Naive thymus-derived CD4-positive, alpha-beta T cell (primary cell): ENCODE measurements at regions not wholly inside any gene's neighbourhood (a gene's known extent, or its start where the extent isn't known, plus 50 kb on each side); places are given as distances from the start of the nearest gene placed in this dataset.

ENCODE experiments used
- ATAC-seq: fragments of 150-1000 bp; cut with Tn5 transposase; 2 replicates; pipeline ENCODE4 v1.10.0; 2021; ENCODE audit warnings: mild to moderate bottlenecking, moderate library complexity
- CTCF ChIA-PET: fragments of 350-600 bp; sonication (Branson Sonifier 250); formaldehyde crosslinking; loops from one replicate; lab custom pipeline; 2021; ENCODE audit warnings: antibody characterized with exemption; lab: Charles Lee
- POLR2A ChIA-PET: fragments of 350-600 bp; sonication (Branson Sonifier 250); formaldehyde crosslinking; loops from one replicate; lab custom pipeline; 2021; ENCODE audit warnings: antibody characterized with exemption, inconsistent platforms; lab: Charles Lee
- DNase-seq, 9 donors: peaks; one replicate each; pipeline versions ENCODE4 v3.0.0 to v3.0.0-alpha.2; 2020 to 2022; ENCODE audit warnings: mixed read lengths in 1 of 9
- H3K27ac ChIP-seq: one replicate; pipeline ENCODE4 v1.7.0; 2013; ENCODE audit warnings: mild to moderate bottlenecking, low read depth, low read length, moderate library complexity
- H3K27me3 ChIP-seq, 2 donors: one replicate each; pipeline ENCODE4 v1.7.0; 2013; ENCODE audit warnings: low read length in 2 of 2, mild to moderate bottlenecking in 2 of 2, moderate library complexity in 2 of 2; ENCODE audit not compliant: control insufficient read depth in 2 of 2, insufficient read depth in 2 of 2
- H3K36me3 ChIP-seq, 3 experiments: 1 replicate in 2 of 3; 2 replicates in 1 of 3; pipeline ENCODE4 v1.7.0; 2013; ENCODE audit warnings: low read length in 3 of 3, mild to moderate bottlenecking in 3 of 3, moderate library complexity in 1 of 3; ENCODE audit not compliant: insufficient read depth in 3 of 3, control insufficient read depth in 2 of 3
- H3K4me1 ChIP-seq, 2 donors: one replicate each; pipeline ENCODE4 v1.7.0; 2013; ENCODE audit warnings: low read length in 2 of 2, mild to moderate bottlenecking in 2 of 2, moderate library complexity in 1 of 2; ENCODE audit not compliant: control insufficient read depth in 2 of 2, insufficient read depth in 2 of 2
- H3K4me3 ChIP-seq: 2 replicates; pipeline ENCODE4 v1.7.0; 2013; ENCODE audit warnings: mild to moderate bottlenecking, low read length
- H3K9me3 ChIP-seq, 3 experiments: 1 replicate in 2 of 3; 2 replicates in 1 of 3; pipeline ENCODE4 v1.7.0; 2013; ENCODE audit warnings: low read length in 3 of 3; ENCODE audit not compliant: control insufficient read depth in 2 of 3
- H3K27ac Mint-ChIP-seq, 9 donors: one replicate each; pipeline ENCODE4 v1.8.0; 2020 to 2022; ENCODE audit warnings: mixed read lengths in 9 of 9, mild to moderate bottlenecking in 8 of 9, moderate library complexity in 5 of 9, inconsistent platforms in 2 of 9
- H3K27me3 Mint-ChIP-seq, 5 donors: one replicate each; pipeline ENCODE4 v1.8.0; 2021 to 2022; ENCODE audit warnings: mixed read lengths in 5 of 5, mild to moderate bottlenecking in 1 of 5
- H3K36me3 Mint-ChIP-seq, 5 donors: one replicate each; pipeline ENCODE4 v1.8.0; 2020 to 2022; ENCODE audit warnings: mixed read lengths in 5 of 5, mild to moderate bottlenecking in 3 of 5, inconsistent platforms in 1 of 5
- H3K4me1 Mint-ChIP-seq, 7 donors: one replicate each; pipeline ENCODE4 v1.8.0; 2020 to 2022; ENCODE audit warnings: mixed read lengths in 7 of 7, mild to moderate bottlenecking in 3 of 7, inconsistent platforms in 1 of 7
- H3K4me3 Mint-ChIP-seq, 10 donors: one replicate each; pipeline ENCODE4 v1.8.0; 2020 to 2022; ENCODE audit warnings: mild to moderate bottlenecking in 10 of 10, mixed read lengths in 10 of 10, moderate library complexity in 6 of 10, inconsistent platforms in 2 of 10
- H3K9me3 Mint-ChIP-seq, 11 donors: one replicate each; pipeline ENCODE4 v1.8.0; 2020 to 2022; ENCODE audit warnings: mixed read lengths in 11 of 11, mild to moderate bottlenecking in 4 of 11, inconsistent platforms in 1 of 11, moderate library complexity in 1 of 11
- intact Hi-C, 2 donors: fragments of 100-400 bp; cut with micrococcal nuclease; formaldehyde crosslinking; loops; one replicate each; pipeline ENCODE4 v1.15.1; 2023

DNA sequence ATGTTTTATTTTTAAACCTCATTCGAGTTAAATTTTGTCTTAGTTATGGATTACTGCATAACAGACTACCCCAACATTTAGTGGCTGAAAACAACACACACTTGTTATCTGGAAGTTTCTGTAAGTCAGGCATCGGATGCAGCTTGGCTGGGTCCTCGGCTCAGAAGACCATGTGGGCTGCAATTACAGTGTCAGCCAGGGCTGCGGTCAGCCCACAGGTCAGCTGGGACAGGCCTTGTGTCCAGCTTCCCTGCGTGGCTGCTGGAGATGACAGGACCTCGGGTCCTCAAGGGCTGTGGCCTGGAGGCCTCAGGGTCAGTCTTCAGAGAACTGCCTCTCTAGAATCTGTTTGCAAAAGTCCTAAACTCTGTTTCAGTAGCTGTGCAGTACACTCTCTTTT is 219.0 kb upstream of the IRX1 start:
- H3K4me3 ChIP-seq, result no peak overlapping the region
- no peaks in the 10 kb centered on the region for H3K36me3 Mint-ChIP-seq
- no peak overlapping the region for H3K27ac Mint-ChIP-seq
- H3K4me1 ChIP-seq, result no peaks in the 10 kb centered on the region
- no peaks in the 10 kb centered on the region for H3K36me3 ChIP-seq
- H3K27me3 ChIP-seq, result no peaks in the 10 kb centered on the region
- POLR2A ChIA-PET, result no interaction called here
- CTCF ChIA-PET, result no interaction called here
- H3K4me3 Mint-ChIP-seq, result no peak overlapping the region
- peaks cover 0 to 26% (median 12%) of the 10 kb centered on the region in 3 experiments for H3K9me3 ChIP-seq
- no peak for ATAC-seq
- H3K27ac ChIP-seq, result no peak overlapping the region
- intact Hi-C loops, result no loop called here
- H3K27me3 Mint-ChIP-seq, result peaks cover 0 to 5% (median 0%) of the 10 kb centered on the region in 5 donors
- no peaks in the 10 kb centered on the region for H3K4me1 Mint-ChIP-seq
- no peak for DNase-seq
- H3K9me3 Mint-ChIP-seq, result peaks cover 5 to 31% (median 16%) of the 10 kb centered on the region in 11 donors

DNA sequence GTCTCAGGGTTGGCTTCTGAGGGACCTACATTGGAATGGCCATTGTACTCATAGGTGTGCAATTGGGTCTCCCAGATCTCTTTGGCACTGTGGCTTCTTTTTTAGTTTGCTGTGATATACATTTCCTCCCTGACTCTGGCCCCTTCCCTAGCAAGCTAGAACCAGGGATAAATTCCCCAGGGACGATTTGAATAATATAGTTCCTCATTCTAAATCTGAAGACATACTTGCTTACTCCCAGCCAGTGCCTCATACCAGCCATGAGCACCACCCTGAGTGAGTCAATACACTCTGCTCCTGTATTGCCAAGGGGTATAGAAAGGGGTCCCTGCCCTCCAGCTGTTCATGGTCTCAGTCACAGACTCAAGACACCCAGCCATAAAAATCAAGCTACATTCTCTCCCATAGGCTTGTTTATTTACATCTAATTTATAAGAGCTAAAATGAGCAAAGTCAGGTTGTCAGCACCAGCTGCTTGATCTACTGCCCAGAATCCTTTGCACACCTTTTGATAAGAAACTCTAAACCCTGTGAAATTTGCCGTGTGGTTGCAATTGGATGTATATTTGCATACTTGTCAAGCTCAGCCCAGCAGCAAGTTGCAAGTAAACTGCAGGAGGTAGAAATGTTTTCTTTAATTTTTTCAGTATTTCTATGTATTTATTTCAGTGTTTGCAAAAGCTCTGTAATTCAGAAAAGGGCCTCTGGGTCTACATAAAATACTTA is 219.9 kb upstream of the IRX1 start:
- Mint-ChIP-seq H3K9me3 (peaks cover 4 to 31% (median 16%) of the 10 kb centered on the region in 11 donors), H3K36me3 (no peaks in the 10 kb centered on the region), H3K4me3 (no peak overlapping the region), H3K27ac (no peak overlapping the region), H3K4me1 (no peaks in the 10 kb centered on the region), H3K27me3 (peaks cover 0 to 5% (median 0%) of the 10 kb centered on the region in 5 donors)
- POLR2A ChIA-PET, result no interaction called here
- Histone ChIP-seq H3K27me3 (no peaks in the 10 kb centered on the region), H3K9me3 (peaks cover 0 to 26% (median 12%) of the 10 kb centered on the region in 3 experiments), H3K36me3 (no peaks in the 10 kb centered on the region), H3K4me3 (no peak overlapping the region), H3K27ac (no peak overlapping the region), H3K4me1 (no peaks in the 10 kb centered on the region)
- intact Hi-C loops, result no loop called here
- ATAC-seq (no peak), DNase-seq (no peak)
- CTCF ChIA-PET, result no interaction called here

DNA sequence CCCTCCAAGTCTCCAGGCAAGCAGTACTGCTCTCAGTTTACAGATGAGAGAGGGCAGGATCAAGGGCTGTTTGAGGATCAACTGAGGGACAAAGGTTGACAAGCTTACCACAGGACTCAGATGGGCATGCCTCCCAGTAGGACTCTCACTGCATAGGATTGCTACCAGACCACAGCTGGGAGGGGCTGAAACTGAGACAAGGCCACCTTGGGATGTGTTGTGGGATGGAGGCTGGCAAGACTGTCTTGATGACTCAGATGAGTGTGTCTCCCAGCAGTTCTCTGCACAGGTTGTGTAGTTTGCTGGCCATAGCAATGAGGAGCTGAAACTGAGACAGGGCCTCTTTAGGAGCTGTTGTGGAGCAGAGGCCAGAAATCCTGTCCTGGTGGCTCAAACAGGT is 222.2 kb upstream of the IRX1 start:
- Histone ChIP-seq H3K27me3 (no peaks in the 10 kb centered on the region), H3K27ac (no peak overlapping the region), H3K36me3 (no peaks in the 10 kb centered on the region), H3K4me1 (no peaks in the 10 kb centered on the region), H3K4me3 (no peak overlapping the region), H3K9me3 (peaks cover 0 to 26% (median 12%) of the 10 kb centered on the region in 3 experiments)
- ChIA-PET CTCF (no interaction called here), POLR2A (no interaction called here)
- H3K27me3 Mint-ChIP-seq, result peaks cover 0 to 5% (median 0%) of the 10 kb centered on the region in 5 donors
- ATAC-seq (no peak), DNase-seq (no peak)
- no peaks in the 10 kb centered on the region for H3K36me3 Mint-ChIP-seq
- H3K4me3 Mint-ChIP-seq, result no peak overlapping the region
- no peaks in the 10 kb centered on the region for H3K4me1 Mint-ChIP-seq
- H3K9me3 Mint-ChIP-seq, result peaks cover 4 to 33% (median 17%) of the 10 kb centered on the region in 11 donors
- intact Hi-C loops, result no loop called here
- no peak overlapping the region for H3K27ac Mint-ChIP-seq

DNA sequence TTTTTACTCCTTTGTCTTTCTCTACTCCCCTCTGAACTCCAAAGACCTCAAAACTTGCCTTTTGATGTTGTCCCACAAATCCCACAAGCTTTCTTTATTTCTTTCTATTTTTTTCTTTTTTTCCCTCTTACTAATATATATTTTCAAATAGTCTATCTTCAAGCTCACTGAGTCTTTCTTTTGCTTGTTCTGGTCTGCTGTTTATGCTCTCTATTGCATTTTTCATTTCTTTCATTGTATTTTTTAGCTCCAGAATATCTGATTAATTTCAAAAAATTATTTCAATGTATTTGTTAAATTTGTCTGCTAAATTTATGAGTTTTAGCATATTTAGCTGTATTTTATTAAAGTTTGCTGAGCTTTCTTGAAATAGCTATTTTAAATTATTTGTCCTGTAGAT is 223.3 kb upstream of the IRX1 start:
- ChIA-PET CTCF (interaction anchor here (0.6 kb wide), 1 partner anchor 15 kb away, joined by 3 read pairs; no protein-coding TSS in a partner anchor), POLR2A (no interaction called here)
- H3K9me3 ChIP-seq, result peaks cover 0 to 26% (median 12%) of the 10 kb centered on the region in 3 experiments
- H3K4me3 ChIP-seq, result no peak overlapping the region
- H3K36me3 ChIP-seq, result no peaks in the 10 kb centered on the region
- no peak for DNase-seq
- H3K27ac Mint-ChIP-seq, result no peak overlapping the region
- no peaks in the 10 kb centered on the region for H3K36me3 Mint-ChIP-seq
- ATAC-seq, result no peak
- H3K27ac ChIP-seq, result no peak overlapping the region
- no peaks in the 10 kb centered on the region for H3K4me1 Mint-ChIP-seq
- H3K4me1 ChIP-seq, result no peaks in the 10 kb centered on the region
- H3K27me3 Mint-ChIP-seq, result peaks cover 0 to under 1% (median 0%) of the 10 kb centered on the region in 5 donors
- H3K9me3 Mint-ChIP-seq, result peaks cover 2 to 34% (median 16%) of the 10 kb centered on the region in 11 donors
- H3K4me3 Mint-ChIP-seq, result no peak overlapping the region
- no peaks in the 10 kb centered on the region for H3K27me3 ChIP-seq
- intact Hi-C loops, result no loop called here

DNA sequence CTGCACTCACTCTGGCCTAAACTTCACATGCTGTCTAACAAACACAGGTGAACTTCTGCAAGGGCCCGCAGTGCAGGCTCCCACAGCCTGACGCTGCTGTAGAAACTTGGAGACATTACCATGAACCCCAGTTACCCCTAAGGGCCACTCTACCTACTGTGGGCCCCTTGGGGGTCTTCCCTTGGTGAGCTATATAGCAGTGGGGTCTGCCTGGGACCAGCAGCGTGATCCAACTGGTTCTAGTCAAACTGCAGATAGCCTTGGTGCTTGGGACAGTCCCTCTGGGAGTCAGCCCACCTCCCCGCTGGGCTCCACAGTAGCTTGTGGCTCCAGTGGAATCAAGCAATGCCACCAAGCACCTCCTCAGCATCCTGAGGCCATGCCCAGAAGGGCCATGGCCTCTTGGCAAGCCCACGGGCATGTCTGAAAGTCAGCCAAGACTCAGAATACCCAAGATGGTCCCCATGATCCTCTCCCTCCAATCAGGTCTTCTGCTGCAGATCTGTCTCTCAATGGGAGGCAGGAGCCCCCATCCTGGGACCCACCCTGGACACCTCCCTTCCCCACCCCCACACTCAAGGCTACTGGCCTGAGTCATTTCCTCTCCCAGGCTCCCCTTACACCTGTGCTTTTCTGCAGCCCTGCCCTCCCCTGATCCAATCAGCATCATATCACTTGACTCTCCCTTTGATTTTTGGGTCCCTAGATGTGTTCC is 230.0 kb upstream of the IRX1 start:
- Mint-ChIP-seq H3K4me3 (no peak overlapping the region), H3K36me3 (peaks cover 0 to 4% (median 0%) of the 10 kb centered on the region in 5 donors), H3K27ac (no peak overlapping the region), H3K27me3 (peaks cover 0 to 5% (median 0%) of the 10 kb centered on the region in 5 donors), H3K4me1 (no peaks in the 10 kb centered on the region), H3K9me3 (peaks cover 0 to 11% (median 7%) of the 10 kb centered on the region in 11 donors)
- CTCF ChIA-PET, result no interaction called here
- Histone ChIP-seq H3K36me3 (no peaks in the 10 kb centered on the region), H3K4me3 (no peak overlapping the region), H3K9me3 (no peaks in the 10 kb centered on the region), H3K27ac (no peak overlapping the region), H3K4me1 (no peaks in the 10 kb centered on the region), H3K27me3 (no peaks in the 10 kb centered on the region)
- ATAC-seq, result no peak
- intact Hi-C loops, result no loop called here
- no peak for DNase-seq
- POLR2A ChIA-PET, result no interaction called here

DNA sequence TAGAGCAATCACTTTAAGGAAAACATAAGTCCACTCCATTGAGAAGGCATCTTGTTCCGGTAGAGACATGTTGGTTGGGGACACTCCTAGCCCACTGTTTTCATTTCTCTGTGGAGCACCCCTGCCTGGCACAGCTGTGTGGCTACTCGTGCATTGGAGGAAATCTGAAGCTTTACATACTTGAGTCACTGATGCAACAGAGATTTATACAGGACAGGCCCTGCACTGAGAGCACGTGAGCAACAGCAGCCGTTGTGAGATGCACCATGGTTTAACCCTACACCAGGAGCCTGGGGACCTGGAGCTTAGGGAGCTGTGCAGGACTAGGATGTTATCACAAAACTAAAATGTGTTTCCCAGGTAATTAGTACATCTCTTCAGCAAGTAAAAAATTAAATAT is 230.7 kb upstream of the IRX1 start:
- Mint-ChIP-seq H3K9me3 (peaks cover 0 to 14% (median 8%) of the 10 kb centered on the region in 11 donors), H3K27me3 (peaks cover 0 to 5% (median 0%) of the 10 kb centered on the region in 5 donors), H3K4me3 (no peak overlapping the region), H3K4me1 (no peaks in the 10 kb centered on the region), H3K36me3 (peaks cover 0 to 4% (median 0%) of the 10 kb centered on the region in 5 donors), H3K27ac (no peak overlapping the region)
- no peak for ATAC-seq
- no peak for DNase-seq
- Histone ChIP-seq H3K27ac (no peak overlapping the region), H3K27me3 (no peaks in the 10 kb centered on the region), H3K4me1 (no peaks in the 10 kb centered on the region), H3K36me3 (no peaks in the 10 kb centered on the region), H3K4me3 (no peak overlapping the region), H3K9me3 (no peaks in the 10 kb centered on the region)
- intact Hi-C loops, result no loop called here
- CTCF ChIA-PET, result no interaction called here
- POLR2A ChIA-PET, result no interaction called here
